Skin epidermis (tissue), 12 donors: ENCODE measurements at regions not wholly inside any gene's neighbourhood (a gene's known extent, or its start where the extent isn't known, plus 50 kb on each side); places are given as distances from the start of the nearest gene placed in this dataset.
"Not testable (repeated sequence)": the region's sequence is repeated elsewhere in the genome, so short reads cannot be mapped to it uniquely, and the experiment has no call there.

Source experiments
- H3K27ac ChIP-seq, 21 experiments: fragments of 200-600 bp; sonication (generic) in 11 of 21; one replicate each; pipeline ENCODE4 v1.5.0; 2020; ENCODE audit warnings: mild to moderate bottlenecking in 3 of 21, inconsistent platforms in 2 of 21, moderate library complexity in 2 of 21
- H3K4me3 ChIP-seq, 7 experiments: fragments of 200-600 bp; sonication (generic) in 2 of 7; one replicate each; pipeline ENCODE4 v1.5.0; 2020; ENCODE audit warnings: inconsistent platforms in 2 of 7, mild to moderate bottlenecking in 2 of 7, moderate library complexity in 1 of 7

DNA sequence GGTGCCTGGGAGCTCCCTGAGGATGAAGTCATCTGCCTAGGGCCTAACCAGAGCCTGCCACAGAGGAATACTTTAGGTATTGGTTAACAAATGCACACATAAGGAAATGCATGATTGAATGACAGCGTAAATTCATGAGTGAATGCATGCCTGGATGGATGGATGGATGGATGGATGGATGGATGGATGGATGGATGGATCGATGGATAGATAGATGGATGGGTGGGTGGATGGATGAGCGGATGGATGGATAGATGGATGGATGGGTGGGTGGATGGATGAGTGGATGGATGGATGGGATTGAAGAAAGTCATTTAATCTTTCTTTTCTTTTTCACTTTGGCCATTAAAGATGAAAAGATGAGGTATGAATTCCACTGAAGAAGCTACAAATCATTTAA lies 111.9 kb upstream of the SIRPG start:
- H3K4me3 ChIP-seq, result no peak overlapping the region
- H3K27ac ChIP-seq, result no peak overlapping the region

DNA sequence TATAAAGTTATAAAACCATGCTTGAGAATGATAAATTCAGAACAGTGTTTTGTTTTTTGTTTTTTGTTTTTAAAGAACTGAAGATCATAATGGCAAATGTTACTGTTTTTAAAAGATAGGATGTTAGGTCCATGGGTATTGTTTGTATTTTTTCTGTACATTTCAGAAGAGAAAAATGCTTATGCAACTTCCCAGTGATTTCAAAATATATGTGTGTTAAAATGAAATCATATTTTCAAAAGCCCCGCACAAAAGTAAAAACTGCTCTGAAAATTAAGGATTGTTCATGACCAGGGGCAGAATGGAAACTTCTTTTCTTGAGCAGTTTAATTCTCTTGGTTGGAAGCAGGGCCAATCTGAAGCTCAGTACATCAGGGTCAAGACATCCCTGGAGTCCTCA lies 109.2 kb upstream of the SIRPG start:
- no peak overlapping the region for H3K27ac ChIP-seq
- no peak overlapping the region for H3K4me3 ChIP-seq

DNA sequence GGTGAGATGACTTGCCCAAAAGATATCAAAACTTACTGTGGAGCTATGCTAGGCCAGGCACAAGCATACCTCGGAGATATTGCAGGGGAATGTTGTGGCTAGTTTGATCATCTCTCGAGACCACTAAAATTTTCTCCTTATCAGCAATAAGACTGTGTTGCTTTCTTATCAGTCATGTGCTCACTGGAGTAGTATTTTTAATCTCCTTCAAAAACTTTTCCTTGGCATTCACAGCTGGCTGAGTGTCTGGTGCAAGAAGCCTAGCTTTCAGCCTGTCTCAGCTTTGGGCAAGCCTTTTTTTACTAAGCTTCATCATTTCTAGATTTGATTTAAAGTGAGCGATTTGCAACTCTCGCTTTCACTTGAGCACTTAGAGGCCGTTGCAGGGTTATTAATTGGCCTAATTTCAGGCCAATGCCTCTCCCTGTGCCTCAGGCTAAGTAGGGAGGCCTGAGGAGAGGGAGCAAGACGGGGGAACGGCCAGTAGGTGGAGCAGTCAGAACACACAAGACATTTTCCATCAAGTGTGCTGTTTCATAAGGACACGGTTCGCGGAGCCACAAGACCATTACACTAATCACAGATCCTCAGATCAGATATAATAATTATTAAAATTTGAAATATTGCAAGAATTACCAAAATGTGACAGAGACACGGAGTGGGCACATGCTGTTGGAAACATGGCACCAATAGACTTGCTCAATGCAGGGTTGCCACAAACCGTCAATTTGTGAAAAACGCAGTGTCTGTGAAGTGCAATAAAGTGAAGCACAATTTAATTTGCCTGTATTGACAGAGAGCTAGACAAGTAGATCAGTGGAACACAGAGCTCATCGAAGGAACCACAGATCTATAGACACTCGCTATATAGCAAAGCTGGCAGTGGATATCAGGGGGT lies 106.8 kb upstream of the SIRPG start:
- no peak overlapping the region for H3K4me3 ChIP-seq
- no peak overlapping the region for H3K27ac ChIP-seq

DNA sequence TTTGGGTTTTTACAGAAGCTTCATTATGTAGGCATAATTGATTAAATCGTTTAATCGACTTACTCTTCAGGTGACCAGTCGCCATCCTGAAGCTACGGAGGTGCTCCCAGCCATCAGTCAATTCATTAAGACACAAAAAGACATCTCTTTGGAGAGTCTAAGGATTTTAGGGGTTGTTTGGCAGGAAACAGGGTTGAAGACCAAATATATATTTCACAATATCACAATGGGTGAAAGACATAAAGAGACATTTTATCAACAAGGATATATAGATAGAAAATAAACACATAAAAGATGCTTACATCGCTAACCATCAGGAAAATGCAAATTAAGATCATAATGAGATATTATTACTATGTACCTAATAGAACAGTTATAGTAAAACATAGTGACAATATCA lies 104.0 kb upstream of the SIRPG start:
- H3K27ac ChIP-seq, result no peak overlapping the region
- H3K4me3 ChIP-seq, result no peak overlapping the region

DNA sequence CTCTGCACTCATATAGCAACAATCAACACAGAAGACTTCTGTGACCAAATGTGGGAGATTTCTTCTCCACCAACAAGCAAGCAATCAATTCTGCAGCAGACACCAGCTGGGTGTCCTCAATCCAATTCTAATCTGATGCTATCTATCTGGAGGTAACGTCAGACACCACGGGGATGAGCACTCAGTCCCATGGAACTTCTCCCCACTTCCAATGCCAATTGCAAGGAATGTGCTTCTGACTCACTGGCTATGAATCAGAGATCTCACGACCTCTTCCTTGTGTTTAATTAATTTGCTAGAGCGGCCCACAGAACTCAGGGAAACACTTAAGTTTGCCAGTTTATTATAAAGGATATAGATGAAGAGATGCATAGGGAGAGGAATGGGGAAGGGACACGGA lies 103.5 kb upstream of the SIRPG start:
- no peak overlapping the region for H3K4me3 ChIP-seq
- no peak overlapping the region for H3K27ac ChIP-seq

DNA sequence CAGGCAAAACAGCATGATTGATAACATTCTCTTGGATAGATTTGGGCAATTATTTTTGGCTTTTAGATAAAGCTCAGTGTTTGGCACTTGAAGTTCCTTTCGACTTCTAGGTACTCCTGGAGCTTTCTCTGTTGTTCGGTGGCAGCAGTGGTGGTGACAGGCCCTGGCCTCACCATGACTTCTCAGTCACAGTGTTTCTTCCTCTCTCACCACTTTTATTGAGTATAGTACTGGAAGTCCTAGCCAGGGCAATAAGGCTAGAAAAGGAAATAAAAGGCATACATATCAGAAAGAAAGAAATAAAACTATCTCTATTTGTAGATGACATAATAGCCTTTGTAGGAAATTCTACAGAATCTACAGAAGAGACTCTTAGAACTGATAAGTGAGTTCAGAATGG lies 101.2 kb upstream of the SIRPG start:
- Histone ChIP-seq H3K4me3 (no peak overlapping the region), H3K27ac (no peak overlapping the region)

DNA sequence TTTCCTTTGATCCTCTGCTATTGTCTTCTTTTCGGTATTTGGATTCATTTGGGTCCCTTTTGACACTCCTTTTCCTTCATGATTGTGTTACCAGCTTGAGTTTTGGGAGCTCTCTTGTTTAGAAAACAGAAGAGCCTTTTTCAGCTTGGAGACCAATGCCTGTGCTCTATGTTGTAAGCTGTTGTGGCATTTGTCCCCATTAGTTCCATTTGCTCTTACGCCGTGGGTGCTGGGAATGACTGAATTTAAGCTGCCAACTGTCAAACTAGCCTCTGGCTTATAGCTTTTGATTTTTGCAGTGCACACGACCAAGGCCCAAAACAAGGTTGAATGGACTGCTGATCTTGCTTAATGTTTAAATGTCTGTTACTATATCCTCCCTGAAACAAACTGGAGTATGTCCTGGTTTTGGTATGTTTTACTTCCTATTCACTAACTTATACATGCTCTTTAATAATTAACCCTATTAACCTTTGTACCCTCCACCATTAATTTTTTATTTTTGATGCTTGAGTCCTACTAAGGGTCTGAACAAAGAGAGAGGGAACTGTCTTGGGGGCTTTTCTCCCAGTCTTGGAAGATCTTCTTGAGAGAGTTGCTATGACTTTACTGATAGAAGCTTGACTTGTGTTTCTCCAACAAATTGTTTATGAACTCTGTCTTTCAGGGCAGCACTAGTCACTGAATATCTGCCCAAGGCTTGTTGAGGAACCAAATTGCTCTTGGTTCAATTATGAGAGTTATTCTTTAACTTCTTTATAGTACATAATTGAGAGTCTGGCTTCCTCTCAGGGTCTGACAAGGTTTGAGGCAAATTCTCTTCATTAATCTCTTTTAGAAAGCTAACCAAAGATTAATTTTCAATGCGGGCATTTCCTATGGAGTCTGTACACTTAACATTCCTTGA lies 100.3 kb upstream of the SIRPG start:
- no peak overlapping the region for H3K27ac ChIP-seq
- H3K4me3 ChIP-seq, result no peak overlapping the region

DNA sequence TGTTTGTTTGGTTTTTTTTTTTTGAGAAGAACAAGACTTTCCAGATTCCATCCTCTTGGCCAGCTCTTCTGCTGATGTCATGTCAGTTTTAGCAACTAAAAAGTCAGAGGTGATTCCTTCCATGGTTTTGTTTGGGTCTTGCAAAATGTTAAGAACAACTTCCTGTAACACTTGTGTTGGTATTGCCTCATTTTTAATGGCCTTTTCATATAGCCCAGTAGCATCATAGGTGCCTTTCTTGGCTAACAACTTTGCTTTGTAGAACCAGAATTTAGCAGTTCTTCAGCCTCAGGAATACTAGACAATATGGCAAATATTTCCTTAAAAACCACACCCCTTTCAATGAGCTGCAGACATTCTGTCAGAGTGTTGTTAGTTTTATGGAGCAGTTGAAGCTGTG lies 99.5 kb upstream of the SIRPG start:
- Histone ChIP-seq H3K27ac (no peak overlapping the region), H3K4me3 (no peak overlapping the region)

DNA sequence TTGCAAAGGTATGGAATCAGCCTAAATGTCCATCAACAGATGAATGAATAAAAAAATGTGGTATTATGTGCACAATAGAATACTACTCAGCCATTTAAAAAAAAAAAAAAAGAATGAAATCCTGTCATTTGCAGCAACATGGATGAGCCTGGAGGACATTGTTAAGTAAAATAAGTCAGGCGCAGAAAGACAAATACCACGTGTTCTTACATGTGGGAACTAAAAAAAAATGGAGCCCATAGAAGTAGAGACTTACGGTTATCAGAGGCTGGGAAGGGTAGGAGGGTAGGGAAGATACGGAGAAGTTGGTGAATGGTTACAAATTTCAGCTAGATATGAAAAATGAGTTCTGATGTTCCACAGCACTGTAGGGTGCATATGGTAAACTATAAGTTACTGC lies 97.2 kb upstream of the SIRPG start:
- no peak overlapping the region for H3K4me3 ChIP-seq
- H3K27ac ChIP-seq, result no peak overlapping the region

DNA sequence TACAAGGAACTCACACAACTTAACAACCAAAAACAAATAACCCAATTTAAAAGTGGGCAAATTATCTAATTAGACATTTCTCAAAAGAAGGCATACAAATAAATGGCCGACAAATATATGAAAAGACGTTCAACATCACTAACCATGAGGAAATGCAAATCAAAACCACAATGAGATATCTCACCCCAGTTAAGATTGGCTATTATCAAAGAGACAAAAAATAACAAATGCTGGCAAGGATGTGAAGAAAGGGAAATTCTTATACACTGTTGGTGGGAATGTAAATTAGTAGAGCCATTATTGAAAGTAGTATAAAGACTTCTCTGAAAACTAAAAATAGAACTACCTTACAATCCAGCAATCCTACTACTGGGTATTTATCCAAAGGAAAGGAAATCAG lies 96.7 kb upstream of the SIRPG start:
- H3K4me3 ChIP-seq, result no peak overlapping the region
- H3K27ac ChIP-seq, result no peak overlapping the region

DNA sequence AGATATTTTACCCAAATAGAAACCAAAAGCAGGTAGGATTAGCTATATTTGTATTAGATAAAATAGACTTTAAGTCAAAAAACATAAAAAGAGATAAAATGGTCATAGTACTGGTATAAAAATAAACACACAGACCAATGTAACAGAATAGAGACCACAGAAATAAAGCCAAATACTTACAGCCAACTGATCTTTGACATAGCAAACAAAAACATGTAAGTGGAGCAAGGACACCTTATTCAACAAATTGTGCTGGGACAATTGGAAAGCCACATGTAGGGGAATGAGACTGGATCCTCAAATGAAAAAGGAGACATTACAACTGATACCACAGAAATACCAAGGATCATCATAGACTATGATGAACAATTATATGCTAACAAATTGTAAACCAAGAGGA lies 94.5 kb upstream of the SIRPG start:
- Histone ChIP-seq H3K4me3 (no peak overlapping the region), H3K27ac (no peak overlapping the region)

DNA sequence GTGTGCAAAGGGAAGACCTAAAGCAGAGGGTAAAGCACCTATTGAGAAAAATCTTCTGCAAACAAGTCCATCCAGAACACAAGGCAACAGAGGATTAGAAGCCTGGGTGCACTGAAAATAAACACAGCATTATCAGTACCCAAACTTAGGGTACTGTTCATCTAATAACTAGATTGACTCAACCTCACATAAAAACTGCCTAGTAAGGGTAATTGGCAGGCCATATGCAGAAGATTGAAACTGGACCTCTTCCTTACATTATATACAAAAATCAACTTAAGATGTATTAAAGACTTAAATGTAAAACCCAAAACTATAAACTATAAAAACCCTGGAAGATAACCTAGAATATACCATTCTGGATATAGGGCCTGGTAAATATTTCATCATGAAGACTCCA lies 91.2 kb upstream of the SIRPG start:
- Histone ChIP-seq H3K27ac (no peak overlapping the region), H3K4me3 (no peak overlapping the region)

DNA sequence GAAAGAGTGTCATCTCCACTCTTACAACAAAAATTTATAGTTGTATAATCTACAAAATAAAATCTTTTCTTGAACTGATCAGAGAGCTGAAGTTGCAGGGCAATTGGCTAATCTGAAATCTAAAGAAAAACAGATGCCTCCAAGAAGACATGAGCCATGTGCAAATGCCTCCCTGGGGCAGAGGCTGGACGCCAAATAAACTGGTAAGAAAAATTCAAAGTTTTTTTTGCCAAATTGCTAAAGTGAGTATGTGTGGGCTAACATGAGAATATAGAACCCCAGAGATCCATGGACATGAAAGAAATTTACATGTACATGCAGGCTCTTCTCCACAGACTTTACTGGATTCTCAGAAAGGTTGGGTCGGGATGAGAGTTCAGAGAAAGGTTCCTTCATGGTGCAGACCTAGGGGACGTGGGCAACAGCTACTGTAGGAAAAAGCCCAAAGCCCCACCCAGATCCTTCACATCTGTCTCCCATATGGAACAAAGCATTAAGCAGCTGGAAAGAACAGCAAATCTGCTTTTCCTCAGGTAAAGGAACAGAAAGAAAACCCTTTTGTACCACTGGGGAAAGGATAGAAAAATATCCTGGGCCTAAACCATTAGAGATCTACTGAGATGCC lies 90.5 kb upstream of the SIRPG start:
- H3K4me3 ChIP-seq, result no peak overlapping the region
- no peak overlapping the region for H3K27ac ChIP-seq

DNA sequence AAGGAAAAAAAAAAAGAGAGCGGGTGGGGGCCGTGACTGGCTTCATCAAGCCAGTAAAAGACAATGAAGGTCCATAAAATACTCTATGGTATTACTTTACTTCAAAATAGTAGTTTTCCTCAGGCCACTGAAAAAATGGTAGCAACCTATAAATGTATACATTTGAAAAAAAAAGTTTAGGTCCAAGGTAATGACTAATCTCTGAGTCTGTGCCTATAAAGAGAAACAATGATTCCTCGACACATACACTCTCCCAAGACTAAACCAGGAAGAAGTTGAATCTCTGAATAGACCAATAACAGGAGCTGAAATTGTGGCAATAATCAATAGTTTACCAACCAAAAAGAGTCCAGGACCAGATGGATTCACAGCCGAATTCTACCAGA lies 84.5 kb upstream of the SIRPG start:
- H3K4me3 ChIP-seq, H3K27ac ChIP-seq: not testable (repeated sequence)

DNA sequence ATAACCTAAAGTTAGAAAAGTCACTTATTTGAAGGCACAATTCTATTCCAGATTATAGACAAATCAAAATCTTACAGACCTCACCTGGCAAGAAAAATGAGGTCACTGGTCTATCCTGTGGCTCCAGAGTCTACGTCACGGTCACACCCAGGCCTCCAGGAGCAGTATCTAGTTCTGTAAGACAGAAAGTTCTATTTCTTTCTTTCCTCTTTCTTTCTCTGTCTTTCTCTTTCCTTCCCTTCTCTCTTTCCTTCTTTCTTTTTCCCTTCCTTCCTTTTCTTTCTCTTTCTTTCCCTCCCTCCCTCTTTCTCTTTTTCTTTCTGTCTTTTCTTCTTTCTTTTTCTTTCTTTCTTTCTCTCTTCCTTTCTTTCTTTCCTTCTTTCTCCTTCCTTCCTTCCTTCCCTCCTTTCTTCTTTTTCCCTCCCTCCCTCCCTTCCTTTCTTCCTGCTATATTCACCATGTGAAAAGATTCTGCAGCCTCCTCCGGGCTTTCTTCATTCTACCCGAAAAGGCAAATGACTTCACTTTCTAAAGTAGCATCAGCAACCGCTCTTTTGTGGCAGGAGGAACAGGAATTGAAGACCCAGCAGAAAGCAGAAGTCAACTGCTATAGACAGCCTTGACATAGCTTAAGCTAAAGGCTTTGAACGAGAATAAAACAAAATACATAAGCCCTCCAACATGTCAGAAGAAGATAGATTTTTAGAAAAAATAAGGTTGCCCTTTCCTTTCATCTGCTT lies 83.9 kb upstream of the SIRPG start:
- H3K4me3 ChIP-seq, result no peak overlapping the region
- no peak overlapping the region for H3K27ac ChIP-seq

DNA sequence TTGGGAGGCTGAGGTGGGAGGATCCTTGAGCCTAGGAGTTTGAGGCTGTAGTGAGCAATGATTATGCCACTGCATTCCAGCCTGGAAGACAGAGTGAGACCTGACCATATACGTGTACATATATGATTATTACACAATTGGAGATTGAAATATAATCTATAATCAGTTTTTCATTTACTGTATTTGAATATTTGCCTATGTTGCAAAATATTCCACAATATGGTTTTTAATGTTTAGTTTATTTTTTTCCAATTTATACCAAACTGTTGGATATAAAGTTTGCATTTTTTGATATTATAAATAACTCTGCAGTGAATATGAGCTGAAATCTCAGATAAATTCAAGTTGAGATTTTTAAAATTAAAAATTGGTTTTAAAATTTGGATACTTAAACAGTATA lies 79.6 kb upstream of the SIRPG start:
- H3K27ac ChIP-seq, result no peak overlapping the region
- H3K4me3 ChIP-seq, result no peak overlapping the region

DNA sequence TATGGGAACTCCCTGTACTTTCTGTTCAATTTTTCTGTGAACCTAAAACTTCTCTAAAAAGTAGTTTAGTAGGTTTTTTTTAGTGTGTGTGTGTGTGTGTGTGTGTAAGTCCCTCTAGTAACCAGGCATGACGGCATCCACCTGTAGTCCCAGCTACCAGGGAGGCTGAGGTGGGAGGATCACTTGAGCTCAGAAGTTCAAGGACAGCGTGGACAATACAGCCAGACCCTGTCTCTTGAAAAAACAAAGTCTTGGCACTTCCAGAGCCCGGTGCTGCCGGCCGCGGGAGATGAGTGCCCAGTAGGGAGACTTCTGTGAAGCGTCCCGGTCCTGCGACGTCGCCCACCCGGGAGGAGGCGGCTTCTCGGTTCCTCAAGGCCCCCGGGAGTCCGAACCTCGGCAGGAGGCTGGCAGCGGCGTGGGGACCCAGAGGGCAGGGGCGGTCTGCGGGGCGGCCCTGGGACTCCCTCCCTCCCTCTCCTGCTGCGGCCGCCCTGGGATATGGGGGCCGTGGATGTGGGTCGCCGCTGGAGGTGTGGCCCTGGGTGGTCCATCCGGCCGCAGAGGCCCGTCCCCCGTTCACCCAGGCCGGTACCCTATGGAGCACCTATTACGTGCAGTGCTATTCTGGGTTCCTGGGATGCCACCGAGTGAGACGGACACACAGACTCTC lies 78.0 kb upstream of the SIRPG start:
- no peak overlapping the region for H3K27ac ChIP-seq
- no peak overlapping the region for H3K4me3 ChIP-seq

DNA sequence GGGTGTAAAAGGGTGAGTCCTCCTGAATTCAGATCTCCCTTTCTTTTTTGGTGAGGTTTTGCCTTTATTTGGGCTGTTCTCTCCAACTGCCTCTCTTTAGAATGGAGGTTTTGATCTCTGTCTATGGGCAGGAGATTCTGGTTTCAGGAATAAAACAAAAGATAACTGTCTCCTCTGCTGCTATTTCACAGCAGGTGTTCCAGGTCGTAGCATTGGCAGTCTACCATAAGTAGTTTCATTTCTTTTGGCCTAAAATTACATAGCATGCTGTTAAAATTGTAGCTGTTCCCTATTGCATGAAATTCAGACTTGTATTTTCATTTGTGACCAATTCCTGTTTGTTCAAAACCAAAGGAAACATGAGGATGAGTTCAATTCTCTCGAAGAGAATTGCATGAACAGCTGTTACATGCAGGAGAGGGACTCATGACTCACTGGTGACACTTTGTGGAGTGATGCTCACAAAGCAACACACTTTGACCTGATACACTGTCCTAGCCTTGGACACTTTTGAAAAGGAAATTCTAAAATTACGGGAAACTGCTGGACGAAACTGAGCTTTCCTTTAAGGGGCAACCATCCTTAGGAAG lies 76.8 kb upstream of the SIRPG start:
- Histone ChIP-seq H3K4me3 (no peak overlapping the region), H3K27ac (no peak overlapping the region)

DNA sequence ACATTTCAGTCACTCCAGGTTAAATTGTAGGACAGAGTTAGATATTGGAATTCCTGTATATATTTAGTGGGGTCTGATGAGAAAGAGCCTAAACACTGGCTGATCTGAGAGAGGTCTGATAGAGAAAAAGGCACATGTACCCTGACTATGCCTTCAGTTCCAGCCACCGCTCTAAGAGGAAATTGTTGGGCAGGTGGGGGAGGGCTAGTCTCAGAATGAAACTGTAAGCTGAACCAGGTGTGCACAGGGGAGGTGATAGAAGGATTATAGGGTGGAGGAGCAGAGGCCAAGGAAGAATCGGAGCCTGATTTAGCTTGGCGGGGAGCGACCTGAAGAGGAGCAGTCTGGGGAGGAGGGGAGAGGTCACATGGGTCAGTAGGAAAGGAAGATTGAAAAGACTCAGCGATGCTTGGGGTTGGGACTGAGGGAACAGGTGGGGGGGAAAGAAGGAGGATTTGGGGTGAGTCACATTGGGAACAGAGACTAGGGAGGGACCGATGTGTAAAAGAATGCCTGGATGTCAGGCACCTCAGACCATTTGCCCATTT lies 74.3 kb upstream of the SIRPG start:
- H3K27ac ChIP-seq, result peak overlapping the region in 4 of 21 experiments; percentile 26 to 64 (median 42)
- H3K4me3 ChIP-seq, result not testable (repeated sequence)
